Renal cortex interstitium (tissue), 11 donors: ENCODE measurements at regions not wholly inside any gene's neighbourhood (a gene's known extent, or its start where the extent isn't known, plus 50 kb on each side); places are given as distances from the start of the nearest gene placed in this dataset.
"Not testable (repeated sequence)": the region's sequence is repeated elsewhere in the genome, so short reads cannot be mapped to it uniquely, and the experiment has no call there.

Source experiments
- DNase-seq, 11 donors: peaks; one replicate each; pipeline ENCODE4 v3.0.0-alpha.2; 2013; ENCODE audit warnings: low read depth in 9 of 11, low spot score in 4 of 11; ENCODE audit errors: extremely low read depth in 1 of 11

DNA sequence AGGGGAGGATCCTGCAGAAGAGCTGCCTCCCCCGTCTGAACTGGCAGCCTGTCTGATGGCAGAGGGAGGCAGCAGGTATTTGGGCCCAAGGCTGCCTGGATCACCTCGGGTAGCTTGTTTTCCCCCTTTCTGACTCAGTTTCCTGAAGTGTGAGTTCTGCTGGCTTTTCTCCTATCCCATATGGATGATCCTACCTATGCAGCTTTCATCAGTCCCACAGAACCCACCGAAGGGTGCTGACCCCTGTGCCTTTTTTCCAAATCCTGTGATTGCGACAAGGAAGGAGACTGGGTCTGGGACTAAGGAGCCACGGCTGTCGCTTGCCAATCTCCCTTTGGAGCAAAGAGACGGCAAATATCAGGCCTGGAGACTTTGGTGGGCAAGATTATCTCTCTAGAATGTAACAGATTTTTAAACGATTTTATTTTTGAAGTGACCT, 208.7 kb downstream of the BANP start:
- DNase-seq: not testable (repeated sequence)

- DNase-seq: not testable (repeated sequence)
Observed at GRCh38 chr16:88161191-88161590, 210.0 kb downstream of the BANP start.

DNA sequence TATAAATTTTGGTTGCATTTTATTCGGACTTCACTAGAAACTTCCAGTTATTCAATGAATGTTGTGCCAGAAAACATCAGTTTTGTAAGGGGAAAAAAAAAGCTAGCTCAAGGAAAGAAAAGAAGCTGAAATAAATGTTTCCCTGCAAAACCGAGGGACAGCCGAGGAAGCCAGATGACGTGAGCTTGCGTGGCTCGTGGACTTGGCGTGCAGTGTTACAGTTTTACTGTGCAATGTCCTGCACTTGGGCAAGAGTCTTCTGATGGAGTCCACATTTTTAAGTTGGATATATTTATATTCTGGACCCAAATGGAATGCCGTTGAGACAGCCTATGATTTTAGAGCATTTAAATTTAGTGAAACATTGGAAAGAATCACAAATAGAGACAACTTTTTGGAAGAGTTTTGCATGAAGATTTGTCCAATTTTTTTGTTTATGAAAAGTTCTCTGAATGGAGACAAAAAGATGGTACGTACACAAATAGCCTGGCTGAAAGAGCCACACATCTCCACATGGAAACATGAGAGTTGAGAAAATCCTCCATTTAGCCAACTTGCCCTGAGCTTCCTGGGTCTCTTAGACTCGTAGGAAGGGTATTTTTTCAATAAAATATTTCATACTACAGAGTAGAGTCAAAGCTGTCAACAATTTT, 210.5 kb downstream of the BANP start:
- not testable (repeated sequence) for DNase-seq

DNA sequence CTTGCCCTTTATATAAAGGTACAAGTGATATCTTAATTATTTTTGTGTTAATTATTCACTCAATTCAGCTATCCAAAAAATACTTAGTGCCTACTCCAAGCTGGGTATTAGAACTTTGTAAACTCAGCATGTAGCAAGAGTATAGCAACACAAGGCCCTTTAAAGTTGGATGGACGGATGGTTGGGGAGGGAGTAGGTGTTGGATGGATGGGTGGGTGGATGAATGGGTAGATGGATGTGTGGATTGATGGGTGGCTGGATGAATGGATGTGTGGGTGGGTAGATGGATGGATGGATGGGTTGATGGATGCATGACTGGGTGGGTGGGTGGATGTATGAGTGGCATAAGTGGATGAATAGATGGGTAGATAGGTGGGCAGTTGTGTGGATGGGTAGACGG, 211.5 kb downstream of the BANP start:
- DNase-seq: not testable (repeated sequence)

DNA sequence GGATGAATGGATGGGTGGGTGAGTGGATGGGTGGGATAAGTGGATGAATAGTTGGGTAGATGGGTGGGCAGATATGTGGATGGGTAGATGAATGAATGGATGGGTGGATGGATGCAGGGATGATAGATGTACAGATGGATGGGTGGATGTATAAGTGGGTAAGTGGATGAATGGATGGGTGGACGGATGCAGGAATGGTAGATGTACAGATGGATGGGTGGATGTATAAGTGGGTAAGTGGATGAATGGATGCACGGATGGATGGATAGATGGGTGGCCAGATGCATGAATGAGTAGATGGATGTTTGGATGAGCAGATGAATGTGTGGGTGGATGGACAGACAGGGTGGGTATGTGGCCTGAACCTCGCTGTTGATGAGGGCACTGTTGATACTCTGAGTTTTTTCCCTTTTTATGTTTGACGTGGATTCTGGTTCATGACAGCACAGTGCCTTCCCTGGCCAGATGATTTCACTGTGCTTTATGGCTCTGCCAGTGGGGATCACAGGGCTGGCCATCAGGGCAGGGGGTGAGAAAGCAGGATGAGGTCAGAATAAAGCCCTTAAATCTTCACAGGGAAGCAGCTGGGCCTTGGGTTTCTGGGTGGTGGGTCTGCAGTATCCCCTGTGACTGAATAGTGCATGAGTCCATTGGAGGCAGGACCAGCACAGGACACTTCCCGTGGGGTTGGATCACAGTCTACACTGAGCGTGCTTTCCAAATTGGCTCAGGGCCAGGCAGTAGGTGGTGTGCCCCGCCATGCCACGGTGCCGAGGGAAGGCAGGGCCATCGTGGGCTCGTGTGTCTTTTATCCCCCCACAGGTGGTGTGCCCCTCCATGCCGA, 213.2 kb downstream of the BANP start:
- DNase-seq: not testable (repeated sequence)

- DNase-seq: not testable (repeated sequence)
Observed at GRCh38 chr16:88165040-88165544, 213.9 kb downstream of the BANP start.

GRCh38 chr16:88165683-88166082, 214.4 kb downstream of the BANP start:
- not testable (repeated sequence) for DNase-seq

GRCh38 chr16:88166209-88166773, 215.1 kb downstream of the BANP start:
- DNase-seq: not testable (repeated sequence)

- DNase-seq: not testable (repeated sequence)
Observed at GRCh38 chr16:88167798-88168556, 214.8 kb upstream of the ZNF469 start.

GRCh38 chr16:88168557-88168949, 214.2 kb upstream of the ZNF469 start:
- not testable (repeated sequence) for DNase-seq

DNA sequence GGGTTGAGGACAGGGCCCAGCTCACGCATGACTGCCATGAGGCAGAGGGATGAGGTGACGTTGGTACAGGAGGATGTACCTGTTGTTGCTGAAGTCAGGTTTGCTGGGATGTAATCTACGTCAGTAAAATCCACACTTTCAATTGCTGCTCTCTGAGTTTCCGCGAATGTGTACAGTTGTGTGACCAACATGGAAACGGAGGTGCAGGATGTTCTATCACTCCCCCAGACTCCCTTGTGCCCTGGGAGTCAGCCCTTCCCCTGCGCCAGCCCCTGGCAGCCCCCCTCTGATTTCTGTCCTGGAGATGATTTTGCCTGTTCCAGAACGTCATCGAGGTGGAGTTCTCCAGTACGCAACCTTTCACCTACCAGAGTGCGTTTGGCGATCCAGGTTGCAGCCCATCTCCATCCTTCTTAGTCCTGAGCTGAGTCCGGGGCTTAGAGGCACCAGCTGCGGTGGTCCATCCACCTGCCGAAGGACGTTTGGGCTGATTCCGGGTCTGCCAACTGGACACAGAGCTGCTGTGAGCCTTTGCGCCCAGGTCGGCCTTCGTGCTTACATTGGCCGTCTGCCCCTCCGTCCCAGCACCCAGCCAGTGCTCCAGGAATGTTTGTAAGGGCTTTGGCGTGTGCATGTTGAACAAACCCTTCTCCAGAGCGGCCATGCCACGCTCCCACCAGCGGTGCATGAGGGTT, 213.5 kb upstream of the ZNF469 start:
- DNase-seq: not testable (repeated sequence)

GRCh38 chr16:88169831-88170165, 213.0 kb upstream of the ZNF469 start:
- not testable (repeated sequence) for DNase-seq

DNA sequence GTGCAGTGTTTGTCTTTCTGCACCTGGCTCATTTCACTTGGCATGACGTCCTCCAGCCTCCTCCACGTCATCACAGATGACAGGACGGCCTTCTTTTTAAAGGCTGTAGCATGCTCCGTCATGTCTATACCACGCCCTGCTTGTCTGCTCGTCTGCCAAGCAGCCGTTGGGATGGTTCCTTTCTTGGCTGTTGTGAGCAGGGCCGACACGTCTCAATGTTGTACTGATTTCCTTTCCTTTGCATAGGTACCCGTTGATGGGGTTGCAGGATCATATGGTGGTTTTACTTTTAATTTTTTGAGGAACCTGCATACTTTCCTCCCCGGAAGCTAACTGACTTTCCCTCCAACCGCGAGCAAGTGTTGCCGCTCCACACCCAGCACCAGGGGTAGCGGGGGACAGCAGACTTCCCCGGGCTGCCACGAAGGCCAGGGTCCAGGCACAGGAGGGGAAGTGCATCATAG, 212.2 kb upstream of the ZNF469 start:
- DNase-seq: no peak

GRCh38 chr16:88171126-88171525, 211.6 kb upstream of the ZNF469 start:
- DNase-seq: not testable (repeated sequence)

- DNase-seq: not testable (repeated sequence)
Observed at GRCh38 chr16:88176184-88176583, 206.6 kb upstream of the ZNF469 start.

DNA sequence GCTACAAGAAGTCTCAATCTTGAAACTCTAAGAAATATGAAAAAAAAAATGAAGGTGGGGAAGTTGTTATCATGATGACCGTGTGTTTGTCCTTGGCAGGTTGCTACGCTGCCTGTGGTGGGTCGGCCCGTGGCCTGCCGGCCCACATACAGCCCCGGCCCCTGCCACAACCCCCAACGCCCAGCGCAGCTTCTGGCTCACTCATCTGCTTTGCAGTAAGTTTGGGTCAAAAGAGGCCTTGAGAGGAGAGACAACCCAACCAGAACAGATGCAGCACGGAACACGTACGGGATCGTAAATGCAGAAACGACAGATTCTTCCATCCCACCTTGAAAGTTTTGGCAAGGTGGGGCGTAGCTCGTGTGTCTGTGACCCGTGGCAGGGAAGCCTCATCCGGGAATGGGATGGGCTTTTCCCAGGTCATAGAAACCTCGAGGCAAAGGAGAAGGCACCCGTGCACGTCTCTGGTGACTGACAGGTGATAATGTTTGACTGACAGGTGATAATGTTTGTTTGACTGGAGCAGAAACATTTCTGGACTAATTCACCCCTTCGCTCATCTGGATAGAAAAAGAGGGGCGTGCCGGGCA, 206.1 kb upstream of the ZNF469 start:
- DNase-seq: not testable (repeated sequence)

DNA sequence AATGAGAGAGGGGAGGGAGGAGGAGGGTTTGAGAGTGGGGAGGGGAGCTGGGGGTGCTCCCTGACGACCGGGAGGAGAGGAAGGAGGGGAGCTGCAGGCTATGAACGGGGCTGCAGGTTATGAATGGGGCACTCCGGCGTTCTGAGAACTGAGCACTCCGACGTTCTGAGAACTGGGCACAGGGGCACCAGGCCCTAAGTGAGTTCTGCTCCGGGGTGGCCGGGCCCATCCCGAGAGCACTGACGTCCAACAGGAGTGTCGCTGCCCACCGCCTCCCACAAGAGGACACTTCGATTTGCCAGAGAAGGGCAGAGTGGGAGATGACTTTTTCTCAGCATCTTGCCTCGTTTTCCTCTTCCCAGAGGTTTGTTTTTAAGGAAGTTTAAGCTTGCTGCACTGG, 204.5 kb upstream of the ZNF469 start:
- not testable (repeated sequence) for DNase-seq

DNA sequence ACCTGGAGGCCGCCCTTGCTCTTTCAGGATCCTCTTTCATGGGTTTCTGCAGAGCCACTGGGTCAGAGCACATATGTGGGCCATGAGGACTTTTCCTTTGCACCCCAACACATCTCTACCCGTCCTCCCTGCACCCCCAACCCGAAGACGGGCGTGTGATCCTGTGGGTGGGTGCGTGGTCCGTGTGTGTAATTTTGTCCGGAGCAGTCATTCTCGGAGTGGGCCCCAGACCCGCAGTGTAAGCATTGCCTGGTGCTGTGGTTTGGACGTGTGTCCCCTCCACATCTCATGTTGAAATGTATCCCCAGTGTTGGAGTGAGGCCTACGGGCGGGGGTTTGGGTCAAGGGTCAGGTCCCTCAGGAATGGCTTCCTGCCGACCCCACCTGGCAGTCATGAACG, 203.9 kb upstream of the ZNF469 start:
- DNase-seq: not testable (repeated sequence)
